ENCODE measurements at regions not wholly inside any gene's neighbourhood (a gene's known extent, or its start where the extent isn't known, plus 50 kb on each side); places are given as distances from the start of the nearest gene placed in this dataset.
"Not testable (repeated sequence)": the region's sequence is repeated elsewhere in the genome, so short reads cannot be mapped to it uniquely, and the experiment has no call there.

DNA sequence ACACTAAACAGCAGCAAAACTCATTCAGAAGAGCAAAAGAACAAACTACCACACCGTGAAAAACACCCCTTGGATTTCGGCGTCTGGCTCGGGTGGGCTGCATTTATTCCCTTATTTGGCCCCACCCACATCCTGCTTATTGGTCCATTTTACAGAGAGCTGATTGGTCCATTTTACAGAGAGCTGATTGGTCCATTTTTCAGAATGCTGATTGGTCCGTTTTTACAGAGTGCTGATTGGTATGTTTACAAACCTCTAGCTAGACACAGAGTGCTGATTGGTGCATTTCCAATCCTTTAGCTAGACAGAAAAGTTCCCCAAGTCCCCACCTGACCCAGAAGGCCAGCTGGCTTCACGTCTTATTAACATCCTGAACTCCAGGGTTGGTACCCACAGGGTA, 286.6 kb upstream of the ASIC2 start:
- H3K27me3 Mint-ChIP-seq (ENCODE audit: low read depth); DNase-seq; ATAC-seq (replicated peaks in 1 of 2); H3K27ac Mint-ChIP-seq; H3K9me3 Mint-ChIP-seq; H3K4me3 Mint-ChIP-seq; H3K36me3 Mint-ChIP-seq (ENCODE audit: insufficient read depth in 2 of 2); H3K4me1 Mint-ChIP-seq (ENCODE audit: low read depth): not testable (repeated sequence)

DNA sequence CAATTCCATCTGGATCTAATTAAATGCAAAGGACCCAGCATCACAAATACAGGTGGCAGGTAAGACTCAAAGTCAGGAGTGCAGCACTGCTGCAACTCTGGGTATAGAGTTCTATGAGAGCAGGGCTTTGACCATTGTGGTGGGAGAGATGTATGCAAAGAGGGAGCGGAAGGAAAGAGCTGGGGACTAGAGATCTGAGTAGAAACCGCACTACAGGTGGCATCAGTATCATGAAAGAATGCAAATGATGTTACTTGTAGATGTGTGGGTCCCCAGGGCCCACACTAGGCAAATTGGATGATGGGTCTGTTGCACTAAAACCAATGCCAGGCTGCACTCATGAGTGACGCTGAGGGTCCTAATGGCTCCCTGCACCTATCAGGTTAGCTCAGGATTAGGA, 287.1 kb upstream of the ASIC2 start:
- H3K9me3 Mint-ChIP-seq, result no peaks in the 10 kb centered on the region
- H3K27me3 Mint-ChIP-seq (ENCODE audit: low read depth), result peaks cover 10% of the 10 kb centered on the region
- ATAC-seq (replicated peaks in 1 of 2) (no peak), DNase-seq (no peak)
- no peak overlapping the region for H3K4me3 Mint-ChIP-seq
- H3K4me1 Mint-ChIP-seq (ENCODE audit: low read depth), result no peaks in the 10 kb centered on the region
- no peak overlapping the region for H3K27ac Mint-ChIP-seq
- no peaks in the 10 kb centered on the region for H3K36me3 Mint-ChIP-seq (ENCODE audit: insufficient read depth in 2 of 2)

DNA sequence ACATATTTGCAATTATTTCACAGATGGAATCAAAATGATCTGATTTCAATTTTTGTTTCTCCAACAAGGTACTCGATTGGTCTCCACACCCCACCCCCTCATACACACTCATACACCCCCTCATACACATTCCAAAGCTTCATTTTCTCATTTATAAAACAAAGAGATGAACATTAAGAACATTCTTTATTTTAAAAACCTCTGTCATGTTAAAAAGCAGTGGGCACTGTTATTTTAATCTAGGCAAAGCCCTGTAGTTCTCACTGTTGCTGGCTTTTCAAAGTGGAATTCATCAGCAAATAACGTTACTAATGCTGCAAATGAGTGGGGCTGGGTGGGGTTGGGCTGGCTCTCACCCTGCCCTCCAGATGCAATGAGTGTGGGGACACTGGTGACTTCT, 289.6 kb upstream of the ASIC2 start:
- peaks cover 11% of the 10 kb centered on the region for H3K27me3 Mint-ChIP-seq (ENCODE audit: low read depth)
- H3K27ac Mint-ChIP-seq, result no peak overlapping the region
- H3K9me3 Mint-ChIP-seq, result peaks cover 0 to under 1% of the 10 kb centered on the region in 2 donors
- ATAC-seq (replicated peaks in 1 of 2) (no peak), DNase-seq (no peak)
- H3K4me1 Mint-ChIP-seq (ENCODE audit: low read depth), result no peaks in the 10 kb centered on the region
- H3K36me3 Mint-ChIP-seq (ENCODE audit: insufficient read depth in 2 of 2), result no peaks in the 10 kb centered on the region
- H3K4me3 Mint-ChIP-seq, result no peak overlapping the region

DNA sequence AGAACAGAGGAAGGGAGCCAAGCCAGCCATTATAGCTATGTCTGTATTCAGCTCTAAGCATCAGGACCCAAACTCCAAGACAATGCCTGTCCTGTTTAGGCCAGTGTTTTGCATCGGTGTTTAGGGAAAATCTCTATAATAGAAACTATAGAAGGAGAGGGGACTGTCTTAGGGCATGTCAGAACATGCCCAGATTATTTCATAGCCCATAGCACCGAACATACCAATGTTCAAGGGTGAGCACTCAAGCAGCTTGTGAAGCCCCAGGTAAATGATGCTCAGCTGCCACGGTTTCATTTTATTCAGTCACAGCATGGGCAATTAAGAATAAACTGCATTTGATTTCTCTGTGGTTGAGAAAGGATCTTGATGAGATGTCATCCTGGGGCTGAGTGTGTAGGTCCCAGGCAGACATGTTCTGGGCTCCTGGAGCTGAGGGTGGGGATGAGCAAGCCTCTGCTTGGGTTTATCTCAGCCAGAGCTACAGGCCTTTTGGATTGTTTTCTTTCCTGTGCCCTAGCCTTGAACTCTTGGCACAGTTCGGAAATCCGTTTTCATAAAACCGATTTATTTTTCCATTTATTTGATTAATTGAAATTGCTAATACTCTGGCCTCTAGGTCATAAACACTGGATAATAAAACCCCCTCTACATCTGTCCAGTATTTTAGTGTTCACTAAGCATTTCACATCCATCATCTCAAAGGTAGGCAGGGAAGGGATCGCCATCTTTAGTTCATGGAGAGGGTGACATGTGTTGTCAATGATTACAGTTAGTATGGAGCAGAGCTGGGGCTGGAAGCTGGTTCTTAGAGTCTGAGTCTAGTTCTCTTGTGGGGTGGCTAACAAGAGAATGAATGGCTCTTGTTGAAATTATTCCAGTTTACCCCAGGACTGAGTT, 290.7 kb upstream of the ASIC2 start:
- Mint-ChIP-seq H3K4me3 (no peak overlapping the region), H3K36me3 (ENCODE audit: insufficient read depth in 2 of 2) (no peaks in the 10 kb centered on the region), H3K27me3 (ENCODE audit: low read depth) (peaks cover 22% of the 10 kb centered on the region), H3K27ac (no peak overlapping the region), H3K4me1 (ENCODE audit: low read depth) (no peaks in the 10 kb centered on the region), H3K9me3 (peaks cover 0 to 3% of the 10 kb centered on the region in 2 donors)
- no peak for ATAC-seq (replicated peaks in 1 of 2)
- DNase-seq, result no peak

DNA sequence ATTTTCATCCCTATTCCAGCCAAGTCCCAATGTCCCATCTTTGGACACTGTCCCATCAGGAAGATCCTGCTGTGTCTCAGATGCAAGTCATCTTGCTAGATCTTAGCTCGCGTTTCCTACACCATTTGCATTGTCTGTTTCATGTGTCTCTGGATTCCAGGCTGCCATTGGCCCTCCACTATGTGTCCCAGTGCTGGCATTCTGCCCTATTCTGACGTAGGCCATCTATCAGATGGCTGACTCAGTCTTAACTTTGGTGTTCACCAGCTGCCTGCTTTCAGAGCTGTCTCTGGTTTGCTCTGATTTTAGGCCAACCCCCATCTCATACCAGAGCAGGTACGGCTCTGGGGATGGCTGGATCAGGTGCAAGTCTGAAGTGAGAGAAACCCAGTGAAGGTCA, 300.9 kb upstream of the ASIC2 start:
- Mint-ChIP-seq H3K9me3 (peaks cover 0 to 2% of the 10 kb centered on the region in 2 donors), H3K4me3 (no peak overlapping the region), H3K27me3 (ENCODE audit: low read depth) (peaks cover 29% of the 10 kb centered on the region), H3K4me1 (ENCODE audit: low read depth) (no peaks in the 10 kb centered on the region), H3K36me3 (ENCODE audit: insufficient read depth in 2 of 2) (no peaks in the 10 kb centered on the region), H3K27ac (no peak overlapping the region)
- no peak for ATAC-seq (replicated peaks in 1 of 2)
- no peak for DNase-seq

DNA sequence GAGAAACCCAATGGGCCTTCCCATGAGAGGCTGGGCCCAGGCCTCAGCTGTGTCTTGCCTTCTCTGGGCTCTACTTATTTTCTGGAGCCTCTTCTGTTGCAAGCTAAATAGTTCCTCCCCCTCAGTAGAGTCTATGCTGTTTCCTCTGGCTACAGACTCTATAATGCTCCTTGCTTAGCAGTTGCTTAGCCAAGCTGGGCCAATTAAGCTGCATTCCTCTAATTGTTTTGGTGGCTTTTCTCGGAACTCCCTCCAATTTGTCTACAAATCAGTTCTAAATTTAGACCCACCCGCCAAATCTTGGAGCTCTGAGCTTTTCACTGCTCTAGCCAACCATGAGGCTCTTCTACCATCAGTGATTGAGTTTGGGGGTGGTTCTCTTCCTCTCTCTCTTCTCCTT, 302.7 kb upstream of the ASIC2 start:
- Mint-ChIP-seq H3K9me3 (peaks cover 0 to 2% of the 10 kb centered on the region in 2 donors), H3K36me3 (ENCODE audit: insufficient read depth in 2 of 2) (no peaks in the 10 kb centered on the region), H3K27me3 (ENCODE audit: low read depth) (peaks cover 29% of the 10 kb centered on the region), H3K4me3 (no peak overlapping the region), H3K4me1 (ENCODE audit: low read depth) (no peaks in the 10 kb centered on the region), H3K27ac (no peak overlapping the region)
- ATAC-seq (replicated peaks in 1 of 2) (no peak), DNase-seq (no peak)

DNA sequence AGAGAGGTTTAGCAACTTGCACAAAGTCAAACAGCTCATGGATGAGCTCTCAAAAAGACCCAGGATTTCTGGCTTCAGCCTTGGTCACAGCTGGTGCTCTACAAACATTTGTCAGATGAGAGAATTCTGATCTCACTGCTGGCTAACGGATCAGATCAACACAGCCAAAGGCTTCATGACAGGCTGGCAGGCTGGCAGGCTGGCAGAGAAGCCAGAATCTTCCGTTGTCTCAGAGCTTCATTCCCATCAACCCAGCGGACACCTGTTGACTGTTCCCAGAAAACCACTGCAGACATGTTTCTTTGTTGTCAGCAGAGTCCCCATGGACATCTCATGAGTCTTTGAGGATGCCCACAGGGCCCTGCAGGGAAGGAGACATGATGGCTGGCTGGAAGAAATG, 303.8 kb upstream of the ASIC2 start:
- Mint-ChIP-seq H3K9me3 (peaks cover 0 to 2% of the 10 kb centered on the region in 2 donors), H3K27ac (no peak overlapping the region), H3K36me3 (ENCODE audit: insufficient read depth in 2 of 2) (no peaks in the 10 kb centered on the region), H3K4me1 (ENCODE audit: low read depth) (no peaks in the 10 kb centered on the region), H3K4me3 (no peak overlapping the region), H3K27me3 (ENCODE audit: low read depth) (peaks cover 24% of the 10 kb centered on the region)
- ATAC-seq (replicated peaks in 1 of 2) (no peak), DNase-seq (no peak)

DNA sequence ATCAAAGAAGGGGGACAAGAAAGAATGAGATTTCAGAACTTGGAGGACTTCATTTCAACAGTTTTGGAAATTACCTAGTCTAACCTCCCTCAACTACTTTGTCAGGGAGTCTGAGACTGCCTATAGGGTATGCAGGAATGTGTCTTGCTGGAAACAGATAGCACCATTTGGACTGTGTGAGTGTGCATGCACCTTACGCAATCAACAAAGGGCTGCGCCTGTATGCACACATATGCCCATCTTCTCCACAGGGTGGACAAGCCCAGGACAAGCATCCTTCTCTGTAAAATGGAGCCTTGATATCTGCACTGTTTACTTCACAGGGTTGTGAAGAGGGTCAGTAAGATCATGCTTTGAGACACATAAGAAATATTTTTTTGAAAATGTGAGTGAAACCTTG, 305.7 kb upstream of the ASIC2 start:
- Mint-ChIP-seq H3K36me3 (ENCODE audit: insufficient read depth in 2 of 2) (no peaks in the 10 kb centered on the region), H3K9me3 (peaks cover 0 to 2% of the 10 kb centered on the region in 2 donors), H3K27me3 (ENCODE audit: low read depth) (peaks cover 6% of the 10 kb centered on the region), H3K4me1 (ENCODE audit: low read depth) (no peaks in the 10 kb centered on the region), H3K27ac (no peak overlapping the region), H3K4me3 (no peak overlapping the region)
- no peak for ATAC-seq (replicated peaks in 1 of 2)
- no peak for DNase-seq

DNA sequence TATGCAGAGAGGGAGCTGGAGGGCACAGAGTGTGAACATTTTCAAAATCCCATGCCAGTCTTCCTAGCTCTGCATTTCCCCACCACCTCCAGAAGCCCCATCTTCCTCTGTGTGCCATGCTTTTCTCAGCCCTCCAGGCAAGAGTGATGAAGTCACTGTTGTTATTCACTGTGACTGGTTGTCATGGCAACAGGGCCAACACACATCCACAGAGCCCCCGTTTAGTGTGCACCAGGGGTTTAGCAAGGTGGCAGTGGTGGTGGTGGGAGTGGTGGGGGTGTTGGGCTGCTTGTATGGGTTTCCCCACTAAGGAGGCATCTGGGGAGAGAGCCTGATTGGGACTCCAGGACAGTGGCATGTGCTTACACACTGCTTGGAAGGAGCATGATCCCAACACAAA, 309.9 kb upstream of the ASIC2 start:
- Mint-ChIP-seq H3K36me3 (ENCODE audit: insufficient read depth in 2 of 2) (no peaks in the 10 kb centered on the region), H3K27me3 (ENCODE audit: low read depth) (peaks cover 5% of the 10 kb centered on the region), H3K4me3 (no peak overlapping the region), H3K9me3 (no peaks in the 10 kb centered on the region), H3K4me1 (ENCODE audit: low read depth) (no peaks in the 10 kb centered on the region), H3K27ac (no peak overlapping the region)
- ATAC-seq (replicated peaks in 1 of 2) (no peak), DNase-seq (no peak)

DNA sequence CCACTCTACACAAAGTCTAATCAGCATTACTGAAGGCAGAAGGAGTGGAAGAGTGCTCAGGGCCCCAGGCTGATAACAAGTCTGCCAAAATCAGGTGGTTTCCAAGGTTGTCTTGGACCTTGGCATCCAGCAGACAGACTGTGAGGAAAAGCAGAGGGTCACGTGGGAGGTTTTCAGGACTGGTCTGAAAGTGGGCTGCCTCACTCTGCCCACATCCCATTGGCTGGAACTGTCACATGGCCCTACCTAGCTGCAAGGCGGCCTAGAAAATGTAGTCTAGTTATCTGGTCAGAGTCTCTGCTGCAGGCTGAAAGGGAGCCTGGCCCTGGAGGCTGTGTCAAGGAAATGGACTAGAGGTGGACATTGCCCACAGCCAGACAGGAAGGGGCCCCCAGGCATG, 310.7 kb upstream of the ASIC2 start:
- no peaks in the 10 kb centered on the region for H3K4me1 Mint-ChIP-seq (ENCODE audit: low read depth)
- H3K27ac Mint-ChIP-seq, result no peak overlapping the region
- H3K9me3 Mint-ChIP-seq, result no peaks in the 10 kb centered on the region
- H3K36me3 Mint-ChIP-seq (ENCODE audit: insufficient read depth in 2 of 2), result no peaks in the 10 kb centered on the region
- ATAC-seq (replicated peaks in 1 of 2), result no peak
- no peak overlapping the region for H3K4me3 Mint-ChIP-seq
- DNase-seq, result no peak
- peaks cover 4% of the 10 kb centered on the region for H3K27me3 Mint-ChIP-seq (ENCODE audit: low read depth)

DNA sequence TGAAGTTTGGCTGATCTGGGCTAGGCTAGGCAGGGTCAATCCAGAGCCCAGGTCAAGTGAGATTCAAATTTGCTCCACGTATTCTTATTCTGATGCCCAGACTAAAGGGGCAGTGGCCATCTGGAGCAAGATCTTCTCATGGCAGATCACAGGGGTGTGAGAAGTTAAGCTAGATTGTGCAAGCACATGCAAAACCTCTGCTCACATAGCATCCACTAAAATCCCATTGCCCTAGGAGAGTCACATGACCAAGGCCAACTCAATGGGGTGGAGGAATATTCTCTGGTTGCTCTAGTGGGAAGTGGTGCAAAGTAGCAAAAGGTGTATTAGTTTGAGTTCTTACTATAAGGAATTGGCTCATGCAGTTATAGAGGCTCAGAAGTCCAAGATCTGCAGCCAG, 318.4 kb upstream of the ASIC2 start:
- DNase-seq (no peak), ATAC-seq (replicated peaks in 1 of 2) (no peak)
- Mint-ChIP-seq H3K4me1 (ENCODE audit: low read depth) (no peaks in the 10 kb centered on the region), H3K27ac (no peak overlapping the region), H3K4me3 (no peak overlapping the region), H3K27me3 (ENCODE audit: low read depth) (peaks cover 9% of the 10 kb centered on the region), H3K9me3 (no peaks in the 10 kb centered on the region), H3K36me3 (ENCODE audit: insufficient read depth in 2 of 2) (no peaks in the 10 kb centered on the region)

DNA sequence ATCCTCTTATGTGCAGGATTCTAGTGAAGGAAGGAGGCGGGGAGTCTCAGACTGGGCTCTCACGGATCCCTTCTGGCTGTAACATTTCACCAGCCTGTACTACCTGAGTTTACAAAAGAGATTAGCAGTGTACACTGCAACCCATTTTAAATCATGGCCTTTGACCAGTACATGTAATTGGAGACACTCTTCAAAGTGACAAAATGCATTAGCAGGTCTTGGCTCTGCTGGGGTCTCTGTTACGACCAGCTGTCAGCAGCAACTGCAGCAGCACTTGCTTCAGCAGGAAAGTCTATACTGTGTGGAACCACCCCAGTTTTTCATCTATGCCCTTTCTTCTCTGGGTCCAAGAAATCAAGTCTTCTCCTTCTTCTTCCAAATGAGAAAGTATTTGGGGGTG, 322.8 kb upstream of the ASIC2 start:
- peaks cover 0 to 2% of the 10 kb centered on the region in 2 donors for H3K9me3 Mint-ChIP-seq
- peaks cover 6% of the 10 kb centered on the region for H3K27me3 Mint-ChIP-seq (ENCODE audit: low read depth)
- DNase-seq (no peak), ATAC-seq (replicated peaks in 1 of 2) (no peak)
- no peaks in the 10 kb centered on the region for H3K36me3 Mint-ChIP-seq (ENCODE audit: insufficient read depth in 2 of 2)
- no peaks in the 10 kb centered on the region for H3K4me1 Mint-ChIP-seq (ENCODE audit: low read depth)
- no peak overlapping the region for H3K27ac Mint-ChIP-seq
- H3K4me3 Mint-ChIP-seq, result no peak overlapping the region

DNA sequence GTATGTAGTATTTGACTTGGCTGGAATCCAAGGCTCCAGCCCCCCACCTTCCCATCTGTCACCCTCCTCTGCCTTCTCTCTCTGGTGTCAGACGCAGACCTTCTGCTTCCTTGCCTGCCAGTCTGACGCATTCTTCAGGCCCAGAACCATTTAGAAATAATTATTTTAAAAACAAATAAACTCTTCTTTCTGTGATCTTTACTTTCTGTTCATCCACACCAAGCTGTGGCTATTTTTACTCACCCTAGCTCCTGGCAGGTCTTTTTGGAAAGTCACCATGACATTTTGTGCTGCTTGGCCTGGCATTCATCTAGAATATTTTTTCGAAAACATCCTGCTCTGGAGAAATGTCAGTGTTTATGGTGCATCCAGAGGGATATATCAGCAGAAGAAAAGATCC, 330.7 kb upstream of the ASIC2 start:
- H3K27ac Mint-ChIP-seq, result no peak overlapping the region
- ATAC-seq (replicated peaks in 1 of 2) (no peak), DNase-seq (no peak)
- no peaks in the 10 kb centered on the region for H3K4me1 Mint-ChIP-seq (ENCODE audit: low read depth)
- H3K27me3 Mint-ChIP-seq (ENCODE audit: low read depth), result no peaks in the 10 kb centered on the region
- H3K36me3 Mint-ChIP-seq (ENCODE audit: insufficient read depth in 2 of 2), result no peaks in the 10 kb centered on the region
- no peak overlapping the region for H3K4me3 Mint-ChIP-seq
- no peaks in the 10 kb centered on the region for H3K9me3 Mint-ChIP-seq

Measured in activated T-cell treated with anti-CD3 and anti-CD28 coated beads, Interleukin-2, amount 50 U/mL, for 72 hours (primary cell).